ENCODE measurements at regions not wholly inside any gene's neighbourhood (a gene's known extent, or its start where the extent isn't known, plus 50 kb on each side); places are given as distances from the start of the nearest gene placed in this dataset.

GRCh38 chr5:168120401-168121137 lies 170.9 kb upstream of the WWC1 start:
- no peak for DNase-seq (ENCODE audit: low spot score)
- POLR2A ChIA-PET, result no interaction called here
- Mint-ChIP-seq H3K9me3 (no peaks in the 10 kb centered on the region), H3K4me3 (no peak overlapping the region), H3K27me3 (ENCODE audit: low read depth) (no peaks in the 10 kb centered on the region), H3K36me3 (no peaks in the 10 kb centered on the region), H3K4me1 (peaks cover 25% of the 10 kb centered on the region), H3K27ac (no peak overlapping the region)
- CTCF ChIA-PET, result no interaction called here
- no peak for TF ChIP-seq RORB (CRISPR knock-in tag; IDR thresholded peaks at IDR 0.05)
- no peak for ATAC-seq

- no peak for TF ChIP-seq E2F4 (CRISPR knock-in tag; IDR thresholded peaks at IDR 0.05; ENCODE audit: borderline replicate concordance, low read depth)
- no peak for TF ChIP-seq JAZF1 (CRISPR knock-in tag; IDR thresholded peaks at IDR 0.05)
- no peak for TF ChIP-seq ARID4B (CRISPR knock-in tag; IDR thresholded peaks at IDR 0.05; ENCODE audit: borderline replicate concordance)
- no peak for TF ChIP-seq ZBTB21 (CRISPR knock-in tag; IDR thresholded peaks at IDR 0.05; ENCODE audit: borderline replicate concordance)
- no peak for TF ChIP-seq SMAD4 (CRISPR knock-in tag; IDR thresholded peaks at IDR 0.05)
- TF ChIP-seq MLX (CRISPR knock-in tag; IDR thresholded peaks at IDR 0.05), result no peak
- no peak for TF ChIP-seq ETV6 (CRISPR knock-in tag; IDR thresholded peaks at IDR 0.05)
- no peak for TF ChIP-seq TEAD1 (CRISPR knock-in tag; IDR thresholded peaks at IDR 0.05)
- H3K27me3 Mint-ChIP-seq (ENCODE audit: low read depth), result no peaks in the 10 kb centered on the region
- H3K27ac Mint-ChIP-seq, result no peak overlapping the region
- no peaks in the 10 kb centered on the region for H3K9me3 Mint-ChIP-seq
- ATAC-seq, result no peak
- CTCF ChIA-PET, result no interaction called here
- DNase-seq (ENCODE audit: low spot score), result no peak
- POLR2A ChIA-PET, result no interaction called here
- peaks cover 25% of the 10 kb centered on the region for H3K4me1 Mint-ChIP-seq
- H3K4me3 Mint-ChIP-seq, result no peak overlapping the region
- no peaks in the 10 kb centered on the region for H3K36me3 Mint-ChIP-seq
Measured at GRCh38 chr5:168121138-168121494, 170.3 kb upstream of the WWC1 start.

- ChIA-PET POLR2A (no interaction called here), CTCF (interaction anchor here (1.9 to 2.5 kb wide), 2 partner anchors 9 to 96 kb away, joined by 8 to 9 read pairs; no protein-coding TSS in a partner anchor)
- Mint-ChIP-seq H3K9me3 (no peaks in the 10 kb centered on the region), H3K4me3 (no peak overlapping the region), H3K4me1 (peaks cover 20% of the 10 kb centered on the region), H3K27ac (no peak overlapping the region), H3K36me3 (no peaks in the 10 kb centered on the region), H3K27me3 (ENCODE audit: low read depth) (no peaks in the 10 kb centered on the region; the same call in 1 of the 2 replicates)
- no peak for ATAC-seq
- DNase-seq (ENCODE audit: low spot score), result no peak
- TF ChIP-seq KAT7 (CRISPR knock-in tag; IDR thresholded peaks at IDR 0.05; ENCODE audit: borderline replicate concordance) (no peak), ESRRA (CRISPR knock-in tag; IDR thresholded peaks at IDR 0.05; ENCODE audit: borderline replicate concordance) (no peak), FOXP1 (CRISPR knock-in tag; IDR thresholded peaks at IDR 0.05; ENCODE audit: borderline replicate concordance) (no peak), NR3C1 (CRISPR knock-in tag; conservative IDR thresholded peaks at IDR 0.05; ENCODE audit: low read depth) (no peak), MLX (CRISPR knock-in tag; IDR thresholded peaks at IDR 0.05) (no peak), FOXK1 (CRISPR knock-in tag; IDR thresholded peaks at IDR 0.05) (no peak), ATF3 (CRISPR knock-in tag; conservative IDR thresholded peaks at IDR 0.05) (no peak), STAT6 (CRISPR knock-in tag; conservative IDR thresholded peaks at IDR 0.05; ENCODE audit: low read depth) (no peak), ZBTB43 (CRISPR knock-in tag; IDR thresholded peaks at IDR 0.05) (no peak), RELA (CRISPR knock-in tag; IDR thresholded peaks at IDR 0.05; ENCODE audit: borderline replicate concordance) (no peak)
Measured at GRCh38 chr5:168123631-168124528, 167.6 kb upstream of the WWC1 start.
